Mesenchymal stem cell (in vitro differentiated cells and primary cell): ENCODE measurements at regions not wholly inside any gene's neighbourhood (a gene's known extent, or its start where the extent isn't known, plus 50 kb on each side); places are given as distances from the start of the nearest gene placed in this dataset.
"Not testable (repeated sequence)": the region's sequence is repeated elsewhere in the genome, so short reads cannot be mapped to it uniquely, and the experiment has no call there.

Source experiments
- DNase-seq: peaks from one replicate; pipeline ENCODE4 v3.0.0-alpha.2; 2013
- H2AFZ ChIP-seq: one replicate; pipeline ENCODE4 v1.6.1; 2013; ENCODE audit warnings: low read depth, mild to moderate bottlenecking, control low read depth, inconsistent platforms, low read length, moderate library complexity
- H2AK5ac ChIP-seq: 2 replicates; pipeline ENCODE4 v1.6.1; 2013; ENCODE audit warnings: low read length, moderate library complexity, mild to moderate bottlenecking, inconsistent platforms; ENCODE audit not compliant: severe bottlenecking
- H2BK120ac ChIP-seq: one replicate; pipeline ENCODE4 v1.6.1; 2013; ENCODE audit warnings: low read depth, mild to moderate bottlenecking, inconsistent platforms, low read length, moderate library complexity
- H2BK12ac ChIP-seq, 2 experiments: one replicate each; pipeline ENCODE4 v1.6.1; 2013; ENCODE audit warnings: inconsistent platforms in 2 of 2, low read length in 2 of 2, mild to moderate bottlenecking in 2 of 2, moderate library complexity in 2 of 2, control low read depth in 1 of 2
- H2BK15ac ChIP-seq: one replicate; pipeline ENCODE4 v1.6.1; 2013; ENCODE audit warnings: mild to moderate bottlenecking, low read depth, inconsistent platforms; ENCODE audit not compliant: poor library complexity, severe bottlenecking
- H2BK5ac ChIP-seq: 2 replicates; pipeline ENCODE4 v1.6.1; 2013; ENCODE audit warnings: low read depth, mild to moderate bottlenecking, low read length, control low read depth, inconsistent platforms; ENCODE audit not compliant: poor library complexity, severe bottlenecking
- H3K14ac ChIP-seq, 2 experiments: one replicate each; pipeline ENCODE4 v1.6.1; 2013; ENCODE audit warnings: inconsistent platforms in 2 of 2, low read length in 2 of 2, control low read depth in 1 of 2, mild to moderate bottlenecking in 1 of 2, moderate library complexity in 1 of 2
- H3K18ac ChIP-seq, 2 experiments: one replicate each; pipeline ENCODE4 v1.6.1; 2013; ENCODE audit warnings: inconsistent platforms in 2 of 2, low read length in 2 of 2, control low read depth in 1 of 2, low read depth in 1 of 2, mild to moderate bottlenecking in 1 of 2
- H3K23ac ChIP-seq, 2 experiments: one replicate each; pipeline ENCODE4 v1.6.1; 2013; ENCODE audit warnings: inconsistent platforms in 2 of 2, low read length in 2 of 2, mild to moderate bottlenecking in 2 of 2, moderate library complexity in 2 of 2, control low read depth in 1 of 2
- H3K27ac ChIP-seq: 2 replicates; pipeline ENCODE4 v1.5.1; 2013; ENCODE audit warnings: mild to moderate bottlenecking, moderate library complexity, low read length, control low read depth, inconsistent platforms; ENCODE audit not compliant: poor library complexity, severe bottlenecking
- H3K27me3 ChIP-seq, 2 experiments: 2 replicates each; pipeline versions ENCODE4 v1.6.1 to v1.7.0; 2013; ENCODE audit warnings: low read length in 2 of 2, mild to moderate bottlenecking in 2 of 2, moderate library complexity in 2 of 2, control low read depth in 1 of 2, inconsistent platforms in 1 of 2; ENCODE audit not compliant: control insufficient read depth in 1 of 2, insufficient read depth in 1 of 2
- H3K36me3 ChIP-seq, 2 experiments: 2 replicates each; pipeline versions ENCODE4 v1.6.1 to v1.7.0; 2013; ENCODE audit warnings: low read length in 2 of 2, control low read depth in 1 of 2, inconsistent platforms in 1 of 2, low read depth in 1 of 2, mild to moderate bottlenecking in 1 of 2; ENCODE audit not compliant: insufficient read depth in 2 of 2, control insufficient read depth in 1 of 2
- H3K4ac ChIP-seq, 2 experiments: one replicate each; pipeline ENCODE4 v1.6.1; 2013; ENCODE audit warnings: inconsistent platforms in 2 of 2, low read length in 2 of 2, mild to moderate bottlenecking in 2 of 2, moderate library complexity in 2 of 2, control low read depth in 1 of 2, low read depth in 1 of 2
- H3K4me1 ChIP-seq: 2 replicates; pipeline ENCODE4 v1.6.1; 2013; ENCODE audit warnings: low read depth, low read length, control low read depth; ENCODE audit not compliant: control insufficient read depth, insufficient read depth
- H3K4me2 ChIP-seq: 2 replicates; pipeline ENCODE4 v1.6.1; 2013; ENCODE audit warnings: low read length, mild to moderate bottlenecking, inconsistent platforms; ENCODE audit not compliant: poor library complexity, severe bottlenecking
- H3K4me3 ChIP-seq, 2 experiments: 2 replicates each; pipeline versions ENCODE4 v1.5.1 to v1.7.0; 2013; ENCODE audit warnings: low read length in 2 of 2, mild to moderate bottlenecking in 2 of 2, control low read depth in 1 of 2, low read depth in 1 of 2; ENCODE audit not compliant: insufficient read depth in 1 of 2
- H3K79me1 ChIP-seq: replicated peaks from 2 replicates; pipeline ENCODE4 v1.6.1; 2013; ENCODE audit warnings: mild to moderate bottlenecking, control low read depth, low read length, inconsistent platforms; ENCODE audit not compliant: poor library complexity, severe bottlenecking
- H3K9ac ChIP-seq: 2 replicates; pipeline ENCODE4 v1.7.0; 2013; ENCODE audit warnings: mild to moderate bottlenecking, low read length, moderate library complexity
- H3K9me3 ChIP-seq: 2 replicates; pipeline ENCODE4 v1.7.0; 2013; ENCODE audit warnings: mild to moderate bottlenecking, low read length; ENCODE audit not compliant: control insufficient read depth
- H4K8ac ChIP-seq: one replicate; pipeline ENCODE4 v1.6.1; 2013; ENCODE audit warnings: inconsistent platforms, mild to moderate bottlenecking, low read length, moderate library complexity
- H4K91ac ChIP-seq: one replicate; pipeline ENCODE4 v1.6.1; 2013; ENCODE audit warnings: mild to moderate bottlenecking, low read length, inconsistent platforms
- WGBS: methylation state at CpG from one replicate; pipeline ENCODE4 v1.1.7; 2013; ENCODE audit warnings: mixed read lengths; 5-methylcytosine and 5-hydroxymethylcytosine counted together

DNA sequence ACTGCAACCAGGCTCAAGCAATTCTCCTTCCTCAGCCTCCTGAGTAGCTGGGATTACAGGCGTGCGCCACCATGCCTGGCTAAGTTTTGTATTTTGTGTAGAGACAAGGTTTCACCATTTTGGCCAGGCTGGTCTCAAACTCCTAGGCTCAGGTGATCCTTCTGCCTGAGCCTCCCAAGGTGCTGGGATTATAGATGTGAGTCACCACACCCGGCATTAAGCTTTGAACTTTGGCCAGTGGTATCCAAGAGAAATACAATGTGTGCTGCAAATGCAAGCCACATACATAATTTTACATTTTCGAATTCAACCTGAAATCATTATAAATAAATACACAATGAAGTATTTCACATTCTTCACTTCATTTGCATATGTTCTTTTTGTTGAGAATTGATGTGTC is 94.0 kb upstream of the ERV3-1 start:
- not testable (repeated sequence) for H3K4ac ChIP-seq, H3K36me3 ChIP-seq, H2AFZ ChIP-seq, H3K4me3 ChIP-seq, H3K4me1 ChIP-seq, DNase-seq, H3K9ac ChIP-seq, H3K9me3 ChIP-seq, H3K14ac ChIP-seq, H3K23ac ChIP-seq, H3K18ac ChIP-seq, H4K8ac ChIP-seq, H2BK12ac ChIP-seq, H4K91ac ChIP-seq, H3K27me3 ChIP-seq, H2BK15ac ChIP-seq, H2BK120ac ChIP-seq, H3K79me1 ChIP-seq, H3K4me2 ChIP-seq, H2AK5ac ChIP-seq, H3K27ac ChIP-seq, H2BK5ac ChIP-seq
- 100% methylated on average over 2 of the region's 4 CpGs for WGBS

- not testable (repeated sequence) for H3K14ac ChIP-seq
- WGBS, result over 99% methylated on average over 18 of the region's 19 CpGs
Observed at GRCh38 chr7:65081669-65082055, 75.2 kb upstream of the ERV3-1 start.

GRCh38 chr7:65080799-65081668 is 74.5 kb upstream of the ERV3-1 start:
- WGBS, result 63% methylated on average over 40 of the region's 53 CpGs
- H3K14ac ChIP-seq, result peak overlapping the region in 1 of 2 experiments; percentile 44
- not testable (repeated sequence) for H2BK15ac ChIP-seq, H2BK12ac ChIP-seq, H3K9me3 ChIP-seq, H2AK5ac ChIP-seq, H3K79me1 ChIP-seq, H3K27me3 ChIP-seq, H3K23ac ChIP-seq, H3K27ac ChIP-seq, H4K91ac ChIP-seq, H3K4ac ChIP-seq, H3K36me3 ChIP-seq, H2BK120ac ChIP-seq, H3K4me1 ChIP-seq, H2BK5ac ChIP-seq
- DNase-seq, result peak; percentile 88
- peak overlapping the region; percentile 37 for H3K4me2 ChIP-seq
- peak overlapping the region; percentile 36 for H2AFZ ChIP-seq
- peak overlapping the region; percentile 85 to 90 for H3K4me3 ChIP-seq
- peak overlapping the region; percentile 89 for H3K9ac ChIP-seq
- H4K8ac ChIP-seq, result peak overlapping the region; percentile 82
- peak overlapping the region in 1 of 2 experiments; percentile 37 for H3K18ac ChIP-seq

More at GRCh38 chr7:65081669-65082055, 75.2 kb upstream of the ERV3-1 start:
- H2AFZ ChIP-seq, DNase-seq, H3K9me3 ChIP-seq, H3K4me1 ChIP-seq, H3K18ac ChIP-seq, H3K27me3 ChIP-seq, H3K27ac ChIP-seq, H3K36me3 ChIP-seq, H3K4ac ChIP-seq, H4K8ac ChIP-seq, H2BK12ac ChIP-seq, H4K91ac ChIP-seq, H3K4me2 ChIP-seq, H3K79me1 ChIP-seq, H2BK5ac ChIP-seq, H3K23ac ChIP-seq, H2BK120ac ChIP-seq, H2BK15ac ChIP-seq, H2AK5ac ChIP-seq: not testable (repeated sequence)
- Histone ChIP-seq H3K4me3 (peak overlapping the region in 1 of 2 experiments; percentile 90), H3K9ac (peak overlapping the region; percentile 89)

GRCh38 chr7:65074959-65075358 is 68.5 kb upstream of the ERV3-1 start:
- WGBS, result 93% methylated on average over 14 of the region's 33 CpGs
- not testable (repeated sequence) for H4K91ac ChIP-seq, H2AK5ac ChIP-seq, H3K18ac ChIP-seq, H3K14ac ChIP-seq, H3K9ac ChIP-seq, H3K4me2 ChIP-seq, H3K23ac ChIP-seq, H2BK5ac ChIP-seq, H3K4ac ChIP-seq, H2BK12ac ChIP-seq, H4K8ac ChIP-seq, H3K4me1 ChIP-seq, DNase-seq, H3K9me3 ChIP-seq, H3K27ac ChIP-seq, H2BK15ac ChIP-seq, H2AFZ ChIP-seq, H2BK120ac ChIP-seq, H3K36me3 ChIP-seq, H3K4me3 ChIP-seq, H3K79me1 ChIP-seq, H3K27me3 ChIP-seq
